ENCODE measurements at regions not wholly inside any gene's neighbourhood (a gene's known extent, or its start where the extent isn't known, plus 50 kb on each side); places are given as distances from the start of the nearest gene placed in this dataset.

DNA sequence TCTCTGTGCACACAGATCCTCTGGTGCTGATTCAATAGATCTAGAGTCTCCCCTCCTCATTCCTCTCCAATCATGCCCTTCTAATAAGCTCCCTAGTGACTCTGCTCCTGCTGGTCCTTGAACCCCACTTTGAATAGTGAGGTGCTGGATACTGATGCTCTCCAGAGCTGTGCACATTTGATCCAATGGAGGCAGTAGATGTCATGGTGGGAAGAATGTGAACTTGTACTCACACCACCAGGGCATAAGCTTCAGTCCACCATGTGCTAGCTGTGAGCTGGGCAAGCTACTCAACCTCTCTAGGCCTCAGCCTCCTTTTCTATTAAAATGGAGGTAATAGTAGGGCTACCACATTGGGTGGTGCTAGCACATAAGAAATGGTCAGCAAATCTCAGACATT is 241.1 kb downstream of the SPATA18 start (continued):
- TF ChIP-seq, protein P1, sequence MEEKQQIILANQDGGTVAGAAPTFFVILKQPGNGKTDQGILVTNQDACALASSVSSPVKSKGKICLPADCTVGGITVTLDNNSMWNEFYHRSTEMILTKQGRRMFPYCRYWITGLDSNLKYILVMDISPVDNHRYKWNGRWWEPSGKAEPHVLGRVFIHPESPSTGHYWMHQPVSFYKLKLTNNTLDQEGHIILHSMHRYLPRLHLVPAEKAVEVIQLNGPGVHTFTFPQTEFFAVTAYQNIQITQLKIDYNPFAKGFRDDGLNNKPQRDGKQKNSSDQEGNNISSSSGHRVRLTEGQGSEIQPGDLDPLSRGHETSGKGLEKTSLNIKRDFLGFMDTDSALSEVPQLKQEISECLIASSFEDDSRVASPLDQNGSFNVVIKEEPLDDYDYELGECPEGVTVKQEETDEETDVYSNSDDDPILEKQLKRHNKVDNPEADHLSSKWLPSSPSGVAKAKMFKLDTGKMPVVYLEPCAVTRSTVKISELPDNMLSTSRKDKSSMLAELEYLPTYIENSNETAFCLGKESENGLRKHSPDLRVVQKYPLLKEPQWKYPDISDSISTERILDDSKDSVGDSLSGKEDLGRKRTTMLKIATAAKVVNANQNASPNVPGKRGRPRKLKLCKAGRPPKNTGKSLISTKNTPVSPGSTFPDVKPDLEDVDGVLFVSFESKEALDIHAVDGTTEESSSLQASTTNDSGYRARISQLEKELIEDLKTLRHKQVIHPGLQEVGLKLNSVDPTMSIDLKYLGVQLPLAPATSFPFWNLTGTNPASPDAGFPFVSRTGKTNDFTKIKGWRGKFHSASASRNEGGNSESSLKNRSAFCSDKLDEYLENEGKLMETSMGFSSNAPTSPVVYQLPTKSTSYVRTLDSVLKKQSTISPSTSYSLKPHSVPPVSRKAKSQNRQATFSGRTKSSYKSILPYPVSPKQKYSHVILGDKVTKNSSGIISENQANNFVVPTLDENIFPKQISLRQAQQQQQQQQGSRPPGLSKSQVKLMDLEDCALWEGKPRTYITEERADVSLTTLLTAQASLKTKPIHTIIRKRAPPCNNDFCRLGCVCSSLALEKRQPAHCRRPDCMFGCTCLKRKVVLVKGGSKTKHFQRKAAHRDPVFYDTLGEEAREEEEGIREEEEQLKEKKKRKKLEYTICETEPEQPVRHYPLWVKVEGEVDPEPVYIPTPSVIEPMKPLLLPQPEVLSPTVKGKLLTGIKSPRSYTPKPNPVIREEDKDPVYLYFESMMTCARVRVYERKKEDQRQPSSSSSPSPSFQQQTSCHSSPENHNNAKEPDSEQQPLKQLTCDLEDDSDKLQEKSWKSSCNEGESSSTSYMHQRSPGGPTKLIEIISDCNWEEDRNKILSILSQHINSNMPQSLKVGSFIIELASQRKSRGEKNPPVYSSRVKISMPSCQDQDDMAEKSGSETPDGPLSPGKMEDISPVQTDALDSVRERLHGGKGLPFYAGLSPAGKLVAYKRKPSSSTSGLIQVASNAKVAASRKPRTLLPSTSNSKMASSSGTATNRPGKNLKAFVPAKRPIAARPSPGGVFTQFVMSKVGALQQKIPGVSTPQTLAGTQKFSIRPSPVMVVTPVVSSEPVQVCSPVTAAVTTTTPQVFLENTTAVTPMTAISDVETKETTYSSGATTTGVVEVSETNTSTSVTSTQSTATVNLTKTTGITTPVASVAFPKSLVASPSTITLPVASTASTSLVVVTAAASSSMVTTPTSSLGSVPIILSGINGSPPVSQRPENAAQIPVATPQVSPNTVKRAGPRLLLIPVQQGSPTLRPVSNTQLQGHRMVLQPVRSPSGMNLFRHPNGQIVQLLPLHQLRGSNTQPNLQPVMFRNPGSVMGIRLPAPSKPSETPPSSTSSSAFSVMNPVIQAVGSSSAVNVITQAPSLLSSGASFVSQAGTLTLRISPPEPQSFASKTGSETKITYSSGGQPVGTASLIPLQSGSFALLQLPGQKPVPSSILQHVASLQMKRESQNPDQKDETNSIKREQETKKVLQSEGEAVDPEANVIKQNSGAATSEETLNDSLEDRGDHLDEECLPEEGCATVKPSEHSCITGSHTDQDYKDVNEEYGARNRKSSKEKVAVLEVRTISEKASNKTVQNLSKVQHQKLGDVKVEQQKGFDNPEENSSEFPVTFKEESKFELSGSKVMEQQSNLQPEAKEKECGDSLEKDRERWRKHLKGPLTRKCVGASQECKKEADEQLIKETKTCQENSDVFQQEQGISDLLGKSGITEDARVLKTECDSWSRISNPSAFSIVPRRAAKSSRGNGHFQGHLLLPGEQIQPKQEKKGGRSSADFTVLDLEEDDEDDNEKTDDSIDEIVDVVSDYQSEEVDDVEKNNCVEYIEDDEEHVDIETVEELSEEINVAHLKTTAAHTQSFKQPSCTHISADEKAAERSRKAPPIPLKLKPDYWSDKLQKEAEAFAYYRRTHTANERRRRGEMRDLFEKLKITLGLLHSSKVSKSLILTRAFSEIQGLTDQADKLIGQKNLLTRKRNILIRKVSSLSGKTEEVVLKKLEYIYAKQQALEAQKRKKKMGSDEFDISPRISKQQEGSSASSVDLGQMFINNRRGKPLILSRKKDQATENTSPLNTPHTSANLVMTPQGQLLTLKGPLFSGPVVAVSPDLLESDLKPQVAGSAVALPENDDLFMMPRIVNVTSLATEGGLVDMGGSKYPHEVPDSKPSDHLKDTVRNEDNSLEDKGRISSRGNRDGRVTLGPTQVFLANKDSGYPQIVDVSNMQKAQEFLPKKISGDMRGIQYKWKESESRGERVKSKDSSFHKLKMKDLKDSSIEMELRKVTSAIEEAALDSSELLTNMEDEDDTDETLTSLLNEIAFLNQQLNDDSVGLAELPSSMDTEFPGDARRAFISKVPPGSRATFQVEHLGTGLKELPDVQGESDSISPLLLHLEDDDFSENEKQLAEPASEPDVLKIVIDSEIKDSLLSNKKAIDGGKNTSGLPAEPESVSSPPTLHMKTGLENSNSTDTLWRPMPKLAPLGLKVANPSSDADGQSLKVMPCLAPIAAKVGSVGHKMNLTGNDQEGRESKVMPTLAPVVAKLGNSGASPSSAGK (IDR thresholded peaks at IDR 0.05): no peak
- TF ChIP-seq, protein P2, sequence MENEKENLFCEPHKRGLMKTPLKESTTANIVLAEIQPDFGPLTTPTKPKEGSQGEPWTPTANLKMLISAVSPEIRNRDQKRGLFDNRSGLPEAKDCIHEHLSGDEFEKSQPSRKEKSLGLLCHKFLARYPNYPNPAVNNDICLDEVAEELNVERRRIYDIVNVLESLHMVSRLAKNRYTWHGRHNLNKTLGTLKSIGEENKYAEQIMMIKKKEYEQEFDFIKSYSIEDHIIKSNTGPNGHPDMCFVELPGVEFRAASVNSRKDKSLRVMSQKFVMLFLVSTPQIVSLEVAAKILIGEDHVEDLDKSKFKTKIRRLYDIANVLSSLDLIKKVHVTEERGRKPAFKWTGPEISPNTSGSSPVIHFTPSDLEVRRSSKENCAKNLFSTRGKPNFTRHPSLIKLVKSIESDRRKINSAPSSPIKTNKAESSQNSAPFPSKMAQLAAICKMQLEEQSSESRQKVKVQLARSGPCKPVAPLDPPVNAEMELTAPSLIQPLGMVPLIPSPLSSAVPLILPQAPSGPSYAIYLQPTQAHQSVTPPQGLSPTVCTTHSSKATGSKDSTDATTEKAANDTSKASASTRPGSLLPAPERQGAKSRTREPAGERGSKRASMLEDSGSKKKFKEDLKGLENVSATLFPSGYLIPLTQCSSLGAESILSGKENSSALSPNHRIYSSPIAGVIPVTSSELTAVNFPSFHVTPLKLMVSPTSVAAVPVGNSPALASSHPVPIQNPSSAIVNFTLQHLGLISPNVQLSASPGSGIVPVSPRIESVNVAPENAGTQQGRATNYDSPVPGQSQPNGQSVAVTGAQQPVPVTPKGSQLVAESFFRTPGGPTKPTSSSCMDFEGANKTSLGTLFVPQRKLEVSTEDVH (IDR thresholded peaks at IDR 0.05; ENCODE audit: low read depth, partially characterized antibody): no peak
- no peak for TF ChIP-seq ZNF589 (CRISPR knock-in tag; IDR thresholded peaks at IDR 0.05; ENCODE audit: low read depth)
- TF ChIP-seq, protein P3, sequence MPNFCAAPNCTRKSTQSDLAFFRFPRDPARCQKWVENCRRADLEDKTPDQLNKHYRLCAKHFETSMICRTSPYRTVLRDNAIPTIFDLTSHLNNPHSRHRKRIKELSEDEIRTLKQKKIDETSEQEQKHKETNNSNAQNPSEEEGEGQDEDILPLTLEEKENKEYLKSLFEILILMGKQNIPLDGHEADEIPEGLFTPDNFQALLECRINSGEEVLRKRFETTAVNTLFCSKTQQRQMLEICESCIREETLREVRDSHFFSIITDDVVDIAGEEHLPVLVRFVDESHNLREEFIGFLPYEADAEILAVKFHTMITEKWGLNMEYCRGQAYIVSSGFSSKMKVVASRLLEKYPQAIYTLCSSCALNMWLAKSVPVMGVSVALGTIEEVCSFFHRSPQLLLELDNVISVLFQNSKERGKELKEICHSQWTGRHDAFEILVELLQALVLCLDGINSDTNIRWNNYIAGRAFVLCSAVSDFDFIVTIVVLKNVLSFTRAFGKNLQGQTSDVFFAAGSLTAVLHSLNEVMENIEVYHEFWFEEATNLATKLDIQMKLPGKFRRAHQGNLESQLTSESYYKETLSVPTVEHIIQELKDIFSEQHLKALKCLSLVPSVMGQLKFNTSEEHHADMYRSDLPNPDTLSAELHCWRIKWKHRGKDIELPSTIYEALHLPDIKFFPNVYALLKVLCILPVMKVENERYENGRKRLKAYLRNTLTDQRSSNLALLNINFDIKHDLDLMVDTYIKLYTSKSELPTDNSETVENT (CRISPR knock-in tag; IDR thresholded peaks at IDR 0.05): no peak
- TF ChIP-seq BCL6 (CRISPR knock-in tag; IDR thresholded peaks at IDR 0.05): no peak
- TF ChIP-seq PHF21A (IDR thresholded peaks at IDR 0.05; ENCODE audit: borderline replicate concordance, low read depth): no peak
- TF ChIP-seq, protein P4, sequence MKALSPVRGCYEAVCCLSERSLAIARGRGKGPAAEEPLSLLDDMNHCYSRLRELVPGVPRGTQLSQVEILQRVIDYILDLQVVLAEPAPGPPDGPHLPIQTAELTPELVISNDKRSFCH (CRISPR knock-in tag; IDR thresholded peaks at IDR 0.05): no peak
- TF ChIP-seq, protein P4 (tag; IDR thresholded peaks at IDR 0.05): no peak
